ENCODE measurements at regions not wholly inside any gene's neighbourhood (a gene's known extent, or its start where the extent isn't known, plus 50 kb on each side); places are given as distances from the start of the nearest gene placed in this dataset.

DNA sequence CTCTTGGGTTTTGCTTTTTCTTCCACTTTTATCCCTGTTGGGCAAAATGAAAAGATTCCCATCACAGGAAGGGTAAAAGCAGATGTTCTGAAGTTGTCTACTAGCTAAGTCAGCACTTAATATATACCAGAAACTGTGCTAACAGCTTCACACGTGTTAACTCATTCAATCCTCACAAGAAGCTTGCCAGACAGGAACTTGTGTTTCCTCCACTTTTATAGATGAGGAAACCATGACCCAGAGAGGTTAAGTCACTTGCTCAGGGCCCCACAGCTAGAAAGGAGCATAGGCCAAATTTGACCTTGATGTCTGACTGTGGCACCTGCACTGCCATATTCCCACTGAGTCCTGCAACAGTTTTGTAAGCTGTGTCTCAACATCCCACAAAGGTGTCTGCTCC lies 76.8 kb upstream of the EPC2 start:
- no peak for DNase-seq (ENCODE audit: low read depth)

DNA sequence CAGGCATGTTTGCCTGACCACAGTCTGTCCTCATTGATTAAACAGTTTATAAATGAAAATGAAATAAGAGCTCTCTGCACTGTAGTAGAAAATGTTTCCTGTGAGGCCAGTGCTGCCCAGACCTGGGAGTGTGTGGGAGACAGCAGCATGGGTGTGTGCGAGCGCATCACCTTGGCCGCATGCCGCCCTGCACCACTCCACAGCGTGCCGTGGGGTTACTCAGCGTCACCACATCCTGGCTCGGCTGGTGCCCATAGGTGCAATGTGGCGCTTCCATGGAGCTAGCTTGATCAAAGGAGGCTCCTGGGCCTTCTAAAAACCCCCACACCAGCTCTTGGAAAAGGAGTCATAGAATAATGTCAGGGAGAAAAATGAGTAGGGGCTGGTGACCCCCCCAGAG lies 76.0 kb upstream of the EPC2 start:
- DNase-seq (ENCODE audit: low read depth), result no peak

DNA sequence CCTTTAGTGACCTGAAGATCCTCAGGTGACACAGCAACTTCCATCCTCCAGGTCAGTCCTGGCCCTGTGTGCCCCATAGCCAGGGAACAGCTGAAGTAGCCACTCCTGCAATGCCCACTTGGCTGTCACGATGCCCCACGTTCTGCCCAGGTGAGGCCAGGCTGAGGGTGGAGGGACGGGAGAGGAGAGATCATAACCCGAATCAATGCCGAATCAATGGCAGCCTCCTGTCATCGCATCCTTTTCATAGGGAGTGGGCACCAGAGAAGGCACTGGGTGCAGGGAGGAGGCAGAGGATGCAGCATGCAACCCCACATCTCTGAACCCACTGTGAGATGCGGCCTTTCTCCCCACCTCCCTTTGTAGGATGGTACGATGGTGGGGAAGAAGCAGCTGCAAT lies 75.3 kb upstream of the EPC2 start:
- DNase-seq (ENCODE audit: low read depth), result no peak

DNA sequence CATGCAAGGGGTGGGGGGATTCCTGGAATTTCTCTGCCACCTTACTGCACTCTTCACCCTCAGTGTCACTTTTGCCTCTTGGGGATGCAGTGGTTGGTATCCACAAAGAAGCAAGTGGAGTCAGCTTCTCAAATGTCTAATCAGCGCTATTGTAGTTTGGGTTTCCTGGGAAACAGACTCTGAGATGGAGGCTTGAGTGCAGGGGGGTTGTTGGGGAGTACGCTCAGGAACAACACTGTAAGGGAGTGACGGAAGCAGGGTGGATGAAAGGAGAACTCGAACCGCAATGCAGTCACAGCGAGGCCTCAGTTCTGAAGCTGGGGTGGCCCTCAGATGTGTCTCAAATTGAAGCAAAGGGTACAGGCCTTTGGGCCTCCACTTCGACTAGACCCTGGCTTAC lies 73.6 kb upstream of the EPC2 start:
- no peak for DNase-seq (ENCODE audit: low read depth)

DNA sequence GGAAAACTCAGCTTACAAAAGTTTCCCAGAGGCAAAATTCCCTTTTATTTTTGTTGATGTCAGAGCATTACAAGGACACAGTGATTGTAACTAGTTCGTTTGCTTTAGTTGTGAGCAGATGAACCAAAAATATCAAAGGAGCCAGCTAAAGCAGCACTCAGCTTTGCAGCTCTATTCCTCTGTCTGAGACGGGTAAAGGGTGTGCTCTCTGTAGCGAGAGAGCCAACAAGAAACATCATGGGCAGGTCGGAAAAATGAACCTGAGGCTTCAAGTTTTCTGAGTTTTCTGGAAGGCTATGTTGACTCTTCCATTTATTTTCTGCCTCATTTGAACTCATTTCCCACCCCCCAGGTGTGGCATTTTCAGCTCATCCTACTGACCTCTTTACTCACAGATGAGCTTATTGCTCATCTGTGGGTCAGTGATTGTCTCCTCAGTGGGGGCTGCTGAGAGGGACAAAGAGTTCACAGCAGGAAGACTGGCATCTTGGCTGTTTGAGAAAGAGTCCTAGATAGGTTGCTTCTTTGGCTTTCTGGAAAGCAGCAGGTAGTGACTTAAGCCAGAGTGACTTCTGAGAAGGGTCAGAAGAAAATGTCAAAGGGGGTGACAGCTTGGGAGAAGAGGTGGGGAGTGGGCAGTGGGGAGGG lies 66.6 kb upstream of the EPC2 start:
- no peak for DNase-seq (ENCODE audit: low read depth)

DNA sequence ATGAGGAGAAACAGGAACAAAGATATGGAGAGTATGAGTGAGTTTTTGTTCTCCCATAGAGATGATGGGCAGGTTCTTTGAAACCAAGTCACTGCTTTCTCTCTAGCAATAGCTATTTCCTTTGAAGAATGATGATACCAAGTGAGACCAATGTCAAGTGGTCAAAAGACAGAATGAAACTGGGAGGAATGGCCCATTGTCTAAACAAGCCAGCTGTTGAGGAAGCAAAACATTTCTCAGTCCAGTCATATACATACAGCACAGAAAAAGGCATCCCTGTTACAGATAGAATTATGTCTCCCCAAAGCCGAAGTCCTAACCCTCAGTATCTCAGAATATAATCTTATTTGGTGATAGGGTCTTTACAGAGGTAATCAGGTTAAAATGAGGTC lies 66.1 kb upstream of the EPC2 start:
- DNase-seq (ENCODE audit: low read depth), result no peak

DNA sequence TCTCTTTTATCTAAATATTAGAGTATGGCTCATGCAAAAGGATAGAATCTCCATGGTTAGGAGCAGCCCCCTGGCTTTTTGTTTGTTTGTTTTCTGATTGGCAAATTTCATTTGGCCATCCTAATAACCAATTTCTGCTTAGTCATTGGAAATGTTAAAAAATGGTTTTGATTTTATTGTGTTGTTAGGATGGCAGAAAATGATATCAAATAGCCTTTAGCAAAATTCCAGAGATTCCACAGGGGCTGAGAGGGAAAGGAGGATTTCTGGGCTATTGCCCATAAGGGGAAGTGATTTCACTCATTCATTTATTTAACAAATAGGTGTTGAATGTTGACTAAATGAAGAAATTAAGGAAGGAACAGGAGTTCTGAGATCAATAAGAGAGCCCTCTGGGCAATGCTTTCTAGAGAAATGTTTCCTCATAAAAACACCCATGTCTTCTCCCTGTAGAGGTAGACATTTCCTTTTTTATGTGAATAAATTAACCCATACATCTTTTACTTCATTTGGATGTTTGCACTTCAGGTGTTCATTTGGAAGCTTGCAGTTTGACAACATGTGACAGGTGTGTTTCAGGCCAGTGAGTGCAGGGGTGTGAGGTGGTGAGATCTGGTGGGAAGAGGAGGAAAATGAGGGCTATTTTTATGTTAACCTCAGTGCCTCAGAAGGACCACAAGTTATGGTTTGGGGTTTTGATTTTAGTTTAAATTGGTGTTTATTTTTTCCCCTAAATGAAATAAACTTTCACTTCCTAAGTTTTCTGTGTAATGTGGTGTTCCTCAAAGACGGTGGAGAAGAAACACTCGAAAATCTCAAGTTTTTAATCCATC lies 61.7 kb upstream of the EPC2 start:
- DNase-seq (ENCODE audit: low read depth), result peak; percentile 24

DNA sequence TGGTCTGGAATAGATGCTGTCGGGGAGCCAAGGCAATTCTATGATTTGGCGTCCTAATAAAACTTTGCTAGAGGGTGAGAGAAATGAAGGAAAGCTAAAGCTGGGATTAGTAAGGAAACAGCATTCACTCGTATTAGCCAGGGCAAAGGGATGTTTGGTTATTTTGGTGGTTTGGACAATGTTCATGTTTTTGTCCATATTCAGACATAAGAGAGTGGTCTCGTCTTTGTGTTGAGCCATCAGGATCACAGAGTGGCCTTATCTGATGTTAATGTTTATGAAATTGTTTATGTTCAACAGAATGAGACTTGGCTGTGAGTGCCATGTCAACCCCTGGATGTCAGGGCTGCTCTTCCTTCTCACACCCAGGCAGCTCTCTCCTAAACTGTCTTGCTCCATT lies 58.9 kb upstream of the EPC2 start:
- DNase-seq (ENCODE audit: low read depth), result no peak

DNA sequence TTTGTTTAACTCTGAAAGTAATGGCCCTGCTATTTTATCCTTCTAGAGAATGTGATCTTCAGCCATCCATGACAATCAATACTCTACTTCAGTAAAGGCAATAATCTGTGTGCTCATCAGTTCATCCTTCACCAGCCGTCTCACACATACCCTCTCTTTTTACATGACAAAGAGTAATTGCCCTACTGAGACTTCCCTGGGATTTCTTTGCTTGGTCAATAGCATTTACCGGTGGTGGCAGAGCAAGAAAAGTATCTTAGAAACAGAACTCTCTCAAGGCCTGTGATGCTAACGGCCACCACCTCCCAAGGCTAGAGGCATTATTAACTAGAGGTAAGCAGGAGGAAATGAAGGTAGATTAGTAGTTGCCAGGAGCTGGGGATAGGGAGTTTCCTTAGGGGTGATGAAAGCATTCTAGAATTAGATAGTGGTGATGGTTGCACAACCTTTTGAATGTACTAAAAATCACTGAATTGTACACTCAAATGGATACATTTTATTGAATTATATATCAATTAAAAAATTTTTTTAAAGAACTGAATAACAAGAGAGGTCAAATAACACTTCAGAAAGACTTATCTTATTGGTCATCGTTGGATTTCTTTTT lies 57.9 kb upstream of the EPC2 start:
- DNase-seq (ENCODE audit: low read depth), result no peak

DNA sequence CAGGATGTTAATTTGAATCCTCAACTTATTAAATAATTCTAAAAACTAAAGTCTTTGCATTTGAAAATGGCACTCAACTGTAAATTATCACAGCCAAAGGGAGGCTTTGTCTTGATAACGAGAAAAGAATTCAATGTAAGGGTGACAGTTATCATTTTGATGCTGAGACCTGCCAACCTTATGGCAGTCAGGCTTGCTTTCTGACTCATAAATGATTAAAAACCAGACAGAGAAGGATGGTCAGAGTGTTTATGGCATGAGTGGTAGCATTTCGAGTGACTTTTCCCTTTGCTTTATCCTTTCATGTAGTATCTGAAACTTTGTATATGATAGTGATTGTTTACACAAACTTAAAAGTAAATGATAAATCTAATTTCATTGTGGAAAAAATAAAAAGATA lies 53.9 kb upstream of the EPC2 start:
- no peak for DNase-seq (ENCODE audit: low read depth)

DNA sequence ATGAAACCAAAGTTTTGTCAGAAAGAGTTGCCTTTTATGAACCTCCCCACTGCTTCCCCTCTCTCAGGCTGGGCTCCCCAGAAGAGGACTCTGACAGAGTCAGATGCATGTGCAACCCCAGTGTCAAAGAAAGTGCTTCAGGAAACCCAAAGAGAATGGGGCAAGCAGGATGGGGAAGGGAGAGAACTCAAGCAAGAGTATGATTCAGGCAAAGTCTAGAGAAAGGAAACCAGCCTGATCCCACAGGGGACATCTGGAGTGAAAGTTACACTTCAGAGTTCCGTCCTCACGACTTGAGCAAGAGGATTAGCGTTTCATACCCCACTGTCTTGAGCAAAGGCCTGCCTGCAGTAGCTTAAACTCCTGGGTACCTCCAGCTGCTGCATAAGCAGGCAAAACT lies 51.8 kb upstream of the EPC2 start:
- no peak for DNase-seq (ENCODE audit: low read depth)

DNA sequence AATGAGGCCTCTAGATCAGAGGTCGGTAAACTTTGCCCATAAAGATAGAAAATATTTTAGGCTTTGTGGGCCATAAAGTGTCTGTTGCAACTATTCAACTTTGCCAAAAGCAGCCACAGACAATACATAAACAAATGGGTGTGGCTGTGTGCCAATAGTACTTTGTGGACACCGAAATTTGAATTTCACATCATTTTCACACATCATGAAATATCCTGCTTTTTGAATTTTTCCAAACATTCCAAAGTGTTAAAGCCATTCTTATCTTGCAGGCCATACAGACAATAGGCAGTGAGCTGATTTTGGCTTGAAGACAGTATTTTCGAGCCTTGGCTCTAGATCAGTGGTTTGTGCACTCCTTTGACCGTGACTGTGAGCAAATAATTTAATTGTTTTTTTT lies 51.1 kb upstream of the EPC2 start:
- peak; percentile 21 for DNase-seq (ENCODE audit: low read depth)

DNA sequence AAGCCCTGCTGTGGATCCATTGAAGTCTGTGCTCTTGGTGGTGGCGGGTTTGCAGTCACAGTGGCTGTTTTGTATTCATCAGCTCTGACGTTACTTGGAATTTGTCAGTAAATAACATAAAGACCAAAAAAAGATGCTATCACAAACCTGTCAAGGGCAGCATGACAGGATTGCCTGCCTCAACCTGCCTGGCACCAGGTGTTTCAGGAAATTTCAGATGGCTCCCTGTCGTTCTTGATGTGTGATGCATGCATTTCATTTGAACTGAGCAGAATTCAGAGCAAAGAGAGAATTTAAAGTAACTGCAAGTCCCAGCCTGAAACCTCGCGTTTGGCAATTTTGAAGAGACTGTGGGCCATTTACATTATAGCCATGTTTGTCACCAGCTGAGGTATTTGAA lies 50.3 kb upstream of the EPC2 start:
- DNase-seq (ENCODE audit: low read depth), result no peak
